Jurkat, Clone E6-1 (cell line): ENCODE measurements at regions not wholly inside any gene's neighbourhood (a gene's known extent, or its start where the extent isn't known, plus 50 kb on each side); places are given as distances from the start of the nearest gene placed in this dataset.

ENCODE experiments used
- DNase-seq: peaks from one replicate; pipeline ENCODE4 v3.0.0-alpha.2; 2011; ENCODE audit warnings: low read depth, low spot score
- H3K4me3 ChIP-seq: 2 replicates; pipeline ENCODE4 v1.5.1; 2011; ENCODE audit warnings: mild to moderate bottlenecking, low read length, control low read depth, moderate library complexity

GRCh38 chr6:150729188-150729748 is 129.6 kb downstream of the PLEKHG1 start:
- no peak for DNase-seq
- H3K4me3 ChIP-seq = no peak overlapping the region

- DNase-seq = no peak
- no peak overlapping the region for H3K4me3 ChIP-seq
Observed at GRCh38 chr6:150730801-150731457, 131.2 kb downstream of the PLEKHG1 start.

- no peak overlapping the region for H3K4me3 ChIP-seq
- no peak for DNase-seq
Observed at GRCh38 chr6:150732765-150733539, 132.6 kb upstream of the MTHFD1L start.

GRCh38 chr6:150733726-150734125 is 131.8 kb upstream of the MTHFD1L start:
- DNase-seq = no peak
- H3K4me3 ChIP-seq = no peak overlapping the region

- no peak for DNase-seq
- no peak overlapping the region for H3K4me3 ChIP-seq
Observed at GRCh38 chr6:150734235-150734634, 131.3 kb upstream of the MTHFD1L start.

- no peak for DNase-seq
- no peak overlapping the region for H3K4me3 ChIP-seq
Observed at GRCh38 chr6:150735341-150735851, 130.1 kb upstream of the MTHFD1L start.

- no peak for DNase-seq
Observed at GRCh38 chr6:150738092-150738629, 127.3 kb upstream of the MTHFD1L start.

GRCh38 chr6:150739711-150740349 is 125.7 kb upstream of the MTHFD1L start:
- no peak overlapping the region for H3K4me3 ChIP-seq
- no peak for DNase-seq

More at GRCh38 chr6:150738092-150738629, 127.3 kb upstream of the MTHFD1L start:
- H3K4me3 ChIP-seq = no peak overlapping the region

- no peak for DNase-seq
- H3K4me3 ChIP-seq = no peak overlapping the region
Observed at GRCh38 chr6:150740453-150740852, 125.0 kb upstream of the MTHFD1L start.

- DNase-seq = no peak
- no peak overlapping the region for H3K4me3 ChIP-seq
Observed at GRCh38 chr6:150741633-150742200, 123.8 kb upstream of the MTHFD1L start.

GRCh38 chr6:150744522-150745260 is 120.8 kb upstream of the MTHFD1L start:
- DNase-seq = no peak
- H3K4me3 ChIP-seq = no peak overlapping the region

- DNase-seq = no peak
- no peak overlapping the region for H3K4me3 ChIP-seq
Observed at GRCh38 chr6:150745896-150746295, 119.6 kb upstream of the MTHFD1L start.

GRCh38 chr6:150747155-150747554 is 118.3 kb upstream of the MTHFD1L start:
- H3K4me3 ChIP-seq = no peak overlapping the region
- DNase-seq = no peak

- H3K4me3 ChIP-seq = no peak overlapping the region
- DNase-seq = no peak
Observed at GRCh38 chr6:150749091-150749670, 116.3 kb upstream of the MTHFD1L start.

- no peak overlapping the region for H3K4me3 ChIP-seq
- no peak for DNase-seq
Observed at GRCh38 chr6:150751296-150751695, 114.2 kb upstream of the MTHFD1L start.

- H3K4me3 ChIP-seq = no peak overlapping the region
- no peak for DNase-seq
Observed at GRCh38 chr6:150752409-150752808, 113.1 kb upstream of the MTHFD1L start.

- DNase-seq = no peak
- H3K4me3 ChIP-seq = no peak overlapping the region
Observed at GRCh38 chr6:150753371-150754064, 112.0 kb upstream of the MTHFD1L start.

GRCh38 chr6:150755042-150755441 is 110.5 kb upstream of the MTHFD1L start:
- no peak overlapping the region for H3K4me3 ChIP-seq
- DNase-seq = no peak
